Uterus (tissue), 3 donors: ENCODE measurements at regions not wholly inside any gene's neighbourhood (a gene's known extent, or its start where the extent isn't known, plus 50 kb on each side); places are given as distances from the start of the nearest gene placed in this dataset.

Source experiments
- DNase-seq, 2 donors: peaks; one replicate each; pipeline ENCODE4 v3.0.0-alpha.2; 2019 to 2020
- H3K27ac ChIP-seq, 2 donors: fragments of 200-600 bp; sonication (generic); 1 replicate in 1 of 2; 2 replicates in 1 of 2; pipeline ENCODE4 v1.5.1; 2016 to 2018
- H3K27me3 ChIP-seq, 2 donors: fragments of 200-600 bp; sonication (generic); one replicate each; pipeline ENCODE4 v1.5.1; 2018 to 2019; ENCODE audit warnings: control low read depth in 1 of 2
- H3K36me3 ChIP-seq, 2 donors: fragments of 200-600 bp; sonication (generic); one replicate each; pipeline ENCODE4 v1.5.1; 2019; ENCODE audit warnings: control low read depth in 1 of 2
- H3K4me1 ChIP-seq, 2 donors: fragments of 200-600 bp; sonication (generic); one replicate each; pipeline ENCODE4 v1.5.1; 2018 to 2019; ENCODE audit warnings: control low read depth in 1 of 2
- H3K4me3 ChIP-seq, 2 donors: fragments of 200-600 bp; sonication (generic); 1 replicate in 1 of 2; 2 replicates in 1 of 2; pipeline ENCODE4 v1.5.1; 2018 to 2019; ENCODE audit warnings: mild to moderate bottlenecking in 1 of 2
- H3K9me3 ChIP-seq, 2 donors: fragments of 200-600 bp; sonication (generic); one replicate each; pipeline ENCODE4 v1.5.1; 2019; ENCODE audit warnings: control low read depth in 1 of 2
- CTCF ChIP-seq, 4 experiments: fragments of 200-600 bp in 2 of 4; fragments of 450-650 bp in 2 of 4; sonication (generic) in 2 of 4; IDR thresholded peaks; one replicate each; pipeline ENCODE4 v1.5.1; 2016 to 2019; ENCODE audit warnings: antibody characterized with exemption in 4 of 4, mild to moderate bottlenecking in 2 of 4, moderate library complexity in 1 of 4
- POLR2A ChIP-seq, 2 donors: fragments of 450-650 bp; IDR thresholded peaks; one replicate each; pipeline ENCODE4 v1.6.1; 2016; ENCODE audit warnings: antibody characterized with exemption in 2 of 2, mild to moderate bottlenecking in 1 of 2, moderate library complexity in 1 of 2
- intact Hi-C: fragments of 100-400 bp; cut with DNase I; formaldehyde crosslinking; loops from one replicate; pipeline ENCODE4 v1.15.1; 2023; ENCODE audit warnings: low total_unique reads
- donor health status: DM: yes; HTN: yes; CAD: no.

GRCh38 chr10:36224431-36224985, 582.4 kb upstream of the FZD8 start:
- intact Hi-C loops = no loop called here
- no peaks in the 10 kb centered on the region for H3K27me3 ChIP-seq

GRCh38 chr10:36221101-36221500, 579.0 kb upstream of the FZD8 start:
- no peak overlapping the region for H3K4me3 ChIP-seq
- intact Hi-C loops = no loop called here
- H3K4me1 ChIP-seq = no peaks in the 10 kb centered on the region
- H3K27ac ChIP-seq = no peak overlapping the region
- DNase-seq = no peak
- H3K9me3 ChIP-seq = no peaks in the 10 kb centered on the region
- no peaks in the 10 kb centered on the region for H3K36me3 ChIP-seq
- no peaks in the 10 kb centered on the region for H3K27me3 ChIP-seq
- no peak for TF ChIP-seq CTCF (IDR thresholded peaks at IDR 0.05)
- TF ChIP-seq POLR2A (IDR thresholded peaks at IDR 0.05) = no peak

More at GRCh38 chr10:36224431-36224985, 582.4 kb upstream of the FZD8 start:
- TF ChIP-seq CTCF (IDR thresholded peaks at IDR 0.05) (no peak), POLR2A (IDR thresholded peaks at IDR 0.05) (no peak)
- no peaks in the 10 kb centered on the region for H3K36me3 ChIP-seq
- no peaks in the 10 kb centered on the region for H3K4me1 ChIP-seq
- DNase-seq = no peak
- H3K4me3 ChIP-seq = no peak overlapping the region
- H3K27ac ChIP-seq = no peak overlapping the region
- H3K9me3 ChIP-seq = no peaks in the 10 kb centered on the region

GRCh38 chr10:36220151-36220550, 578.1 kb upstream of the FZD8 start:
- DNase-seq = no peak
- intact Hi-C loops = no loop called here
- TF ChIP-seq POLR2A (IDR thresholded peaks at IDR 0.05) = no peak
- no peak for TF ChIP-seq CTCF (IDR thresholded peaks at IDR 0.05)
- H3K4me1 ChIP-seq = no peaks in the 10 kb centered on the region
- H3K27me3 ChIP-seq = no peaks in the 10 kb centered on the region
- H3K9me3 ChIP-seq = no peaks in the 10 kb centered on the region
- H3K36me3 ChIP-seq = no peaks in the 10 kb centered on the region
- no peak overlapping the region for H3K27ac ChIP-seq
- H3K4me3 ChIP-seq = no peak overlapping the region

- no peaks in the 10 kb centered on the region for H3K4me1 ChIP-seq
- intact Hi-C loops = no loop called here
- DNase-seq = no peak
- H3K4me3 ChIP-seq = no peak overlapping the region
- no peaks in the 10 kb centered on the region for H3K27me3 ChIP-seq
- TF ChIP-seq CTCF (IDR thresholded peaks at IDR 0.05) (no peak), POLR2A (IDR thresholded peaks at IDR 0.05) (no peak)
- H3K36me3 ChIP-seq = no peaks in the 10 kb centered on the region
- H3K27ac ChIP-seq = no peak overlapping the region
- no peaks in the 10 kb centered on the region for H3K9me3 ChIP-seq
Observed at GRCh38 chr10:36211856-36212255, 569.8 kb upstream of the FZD8 start.

GRCh38 chr10:36209480-36209879, 567.4 kb upstream of the FZD8 start:
- Histone ChIP-seq H3K4me1 (no peaks in the 10 kb centered on the region), H3K27ac (no peak overlapping the region), H3K9me3 (no peaks in the 10 kb centered on the region), H3K36me3 (no peaks in the 10 kb centered on the region), H3K27me3 (no peaks in the 10 kb centered on the region), H3K4me3 (no peak overlapping the region)
- TF ChIP-seq POLR2A (IDR thresholded peaks at IDR 0.05) (no peak), CTCF (IDR thresholded peaks at IDR 0.05) (no peak)
- no peak for DNase-seq
- intact Hi-C loops = no loop called here
